Stomach (tissue), 4 donors: ENCODE measurements at regions not wholly inside any gene's neighbourhood (a gene's known extent, or its start where the extent isn't known, plus 50 kb on each side); places are given as distances from the start of the nearest gene placed in this dataset.

Experiments
- CTCF ChIP-seq, 7 experiments: fragments of 450-650 bp in 4 of 7; fragments of 200-600 bp in 3 of 7; sonication (generic) in 3 of 7; IDR thresholded peaks; one replicate each; pipeline ENCODE4 v1.5.1; 2016 to 2019; ENCODE audit warnings: antibody characterized with exemption in 7 of 7, control low read depth in 2 of 7, mild to moderate bottlenecking in 1 of 7
- POLR2A ChIP-seq, 4 donors: fragments of 450-650 bp; IDR thresholded peaks; one replicate each; pipeline ENCODE4 v1.6.1; 2016; ENCODE audit warnings: antibody characterized with exemption in 4 of 4, control low read depth in 2 of 4, mild to moderate bottlenecking in 1 of 4, moderate library complexity in 1 of 4

GRCh38 chr17:73705594-73705993, 61.3 kb upstream of the SDK2 start:
- TF ChIP-seq CTCF (IDR thresholded peaks at IDR 0.05) (no peak), POLR2A (IDR thresholded peaks at IDR 0.05) (no peak)
